DND-41 (cell line): ENCODE measurements at regions not wholly inside any gene's neighbourhood (a gene's known extent, or its start where the extent isn't known, plus 50 kb on each side); places are given as distances from the start of the nearest gene placed in this dataset.

Experiments used
- EZH2 ChIP-seq: IDR thresholded peaks from 3 replicates; pipeline ENCODE4 v1.6.1; 2012; ENCODE audit warnings: borderline replicate concordance, low read depth, mild to moderate bottlenecking, moderate library complexity, low read length, inconsistent platforms; ENCODE audit not compliant: severe bottlenecking
- TF ChIP-seq, protein P1 (sequence below): IDR thresholded peaks from 2 replicates; pipeline ENCODE4 v1.5.1; 2012; ENCODE audit warnings: borderline replicate concordance, low read length, moderate library complexity, mild to moderate bottlenecking; ENCODE audit not compliant: poor library complexity, severe bottlenecking; ENCODE audit errors: extremely low read depth

DNA sequence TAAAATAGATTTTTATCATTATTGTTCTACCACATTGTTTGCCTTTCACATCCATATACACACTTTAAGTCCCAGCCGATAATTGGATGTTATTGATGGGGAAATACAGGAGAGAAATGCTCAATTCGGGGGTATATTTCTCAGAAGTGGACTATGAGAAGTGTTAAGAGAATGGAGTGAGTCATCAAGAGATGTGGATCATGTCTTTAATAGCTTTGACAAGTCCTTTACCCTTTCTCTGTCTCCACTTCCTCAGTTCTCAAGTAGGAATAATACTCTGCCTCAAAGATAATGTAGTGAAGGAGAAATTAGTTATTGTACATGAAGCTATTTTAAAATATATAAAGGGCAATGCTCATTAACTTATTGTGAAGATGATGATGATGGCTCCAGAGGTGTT, 1017.6 kb upstream of the PIK3C3 start:
- TF ChIP-seq EZH2, result no peak
- TF ChIP-seq, protein P1, sequence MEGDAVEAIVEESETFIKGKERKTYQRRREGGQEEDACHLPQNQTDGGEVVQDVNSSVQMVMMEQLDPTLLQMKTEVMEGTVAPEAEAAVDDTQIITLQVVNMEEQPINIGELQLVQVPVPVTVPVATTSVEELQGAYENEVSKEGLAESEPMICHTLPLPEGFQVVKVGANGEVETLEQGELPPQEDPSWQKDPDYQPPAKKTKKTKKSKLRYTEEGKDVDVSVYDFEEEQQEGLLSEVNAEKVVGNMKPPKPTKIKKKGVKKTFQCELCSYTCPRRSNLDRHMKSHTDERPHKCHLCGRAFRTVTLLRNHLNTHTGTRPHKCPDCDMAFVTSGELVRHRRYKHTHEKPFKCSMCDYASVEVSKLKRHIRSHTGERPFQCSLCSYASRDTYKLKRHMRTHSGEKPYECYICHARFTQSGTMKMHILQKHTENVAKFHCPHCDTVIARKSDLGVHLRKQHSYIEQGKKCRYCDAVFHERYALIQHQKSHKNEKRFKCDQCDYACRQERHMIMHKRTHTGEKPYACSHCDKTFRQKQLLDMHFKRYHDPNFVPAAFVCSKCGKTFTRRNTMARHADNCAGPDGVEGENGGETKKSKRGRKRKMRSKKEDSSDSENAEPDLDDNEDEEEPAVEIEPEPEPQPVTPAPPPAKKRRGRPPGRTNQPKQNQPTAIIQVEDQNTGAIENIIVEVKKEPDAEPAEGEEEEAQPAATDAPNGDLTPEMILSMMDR, result no peak
